IMR-90 (cell line): ENCODE measurements at regions not wholly inside any gene's neighbourhood (a gene's known extent, or its start where the extent isn't known, plus 50 kb on each side); places are given as distances from the start of the nearest gene placed in this dataset.

ENCODE experiments used
- ATAC-seq: fragments of 200-7000 bp; cut with Tn5 transposase; 2 replicates; pipeline ENCODE4 v1.9.1; 2020; ENCODE audit warnings: low read depth, mild to moderate bottlenecking, moderate library complexity
- BruUV-seq: library from RNA; stranded (reverse); fragments of 400-500 nt; replicated peaks from 2 replicates; lab custom pipeline; 2021; lab: Mats Ljungman, UMichigan
- CTCF ChIA-PET: fragments of 300-600 bp; formaldehyde crosslinking; extraction: SDS; loops from one replicate; lab custom pipeline; 2021; ENCODE audit warnings: antibody characterized with exemption; lab: Yijun Ruan, JAX
- POLR2A ChIA-PET: fragments of 300-600 bp; sonication (Branson Sonifier 250); formaldehyde crosslinking; loops from one replicate; lab custom pipeline; 2022; ENCODE audit warnings: antibody characterized with exemption; ENCODE audit not compliant: unreplicated experiment; lab: Charles Lee
- DNase-seq: peaks from one replicate; pipeline ENCODE4 v3.0.0; 2013
- H2AFZ ChIP-seq: replicated peaks from 2 replicates; pipeline ENCODE3; 2013; ENCODE audit warnings: low read length, mild to moderate bottlenecking; ENCODE audit not compliant: poor library complexity
- H2AK5ac ChIP-seq: 2 replicates; pipeline ENCODE4 v1.6.1; 2013; ENCODE audit warnings: low read depth, low read length, inconsistent platforms
- H2AK9ac ChIP-seq: replicated peaks from 2 replicates; pipeline ENCODE3; 2013; ENCODE audit warnings: mild to moderate bottlenecking, low read depth, low read length, moderate library complexity; ENCODE audit not compliant: poor library complexity
- H2BK120ac ChIP-seq: 2 replicates; pipeline ENCODE4 v1.6.1; 2013; ENCODE audit warnings: low read depth, low read length, inconsistent platforms
- H2BK15ac ChIP-seq: 3 replicates; pipeline ENCODE4 v1.6.1; 2013; ENCODE audit warnings: low read depth, low read length, inconsistent platforms
- H2BK20ac ChIP-seq: 2 replicates; pipeline ENCODE4 v1.6.1; 2013; ENCODE audit warnings: low read depth, mild to moderate bottlenecking, inconsistent platforms, low read length, moderate library complexity
- H2BK5ac ChIP-seq: 2 replicates; pipeline ENCODE4 v1.6.1; 2013; ENCODE audit warnings: mild to moderate bottlenecking, low read depth, low read length, inconsistent platforms; ENCODE audit not compliant: poor library complexity, severe bottlenecking
- H3K14ac ChIP-seq: replicated peaks from 2 replicates; pipeline ENCODE4 v1.6.1; 2013; ENCODE audit warnings: low read depth, low read length, inconsistent platforms
- H3K18ac ChIP-seq: 2 replicates; pipeline ENCODE4 v1.6.1; 2013; ENCODE audit warnings: low read depth, low read length, control low read depth
- H3K23ac ChIP-seq: 2 replicates; pipeline ENCODE4 v1.6.1; 2013; ENCODE audit warnings: low read depth, low read length, inconsistent platforms
- H3K27ac ChIP-seq: 2 replicates; pipeline ENCODE4 v1.5.1; 2013; ENCODE audit warnings: mild to moderate bottlenecking, control low read depth, low read length; ENCODE audit not compliant: insufficient read depth
- H3K27me3 ChIP-seq: 2 replicates; pipeline ENCODE4 v1.6.1; 2013; ENCODE audit warnings: low read length; ENCODE audit not compliant: control insufficient read depth, insufficient read depth
- H3K36me3 ChIP-seq: 2 replicates; pipeline ENCODE4 v1.6.1; 2013; ENCODE audit warnings: low read length, mixed read lengths; ENCODE audit not compliant: control insufficient read depth, insufficient read depth
- H3K4ac ChIP-seq: 2 replicates; pipeline ENCODE4 v1.6.1; 2013; ENCODE audit warnings: low read depth, low read length, inconsistent platforms
- H3K4me1 ChIP-seq: 2 replicates; pipeline ENCODE4 v1.6.1; 2013; ENCODE audit warnings: low read length, mixed read lengths; ENCODE audit not compliant: control insufficient read depth, insufficient read depth
- H3K4me2 ChIP-seq: 2 replicates; pipeline ENCODE4 v1.6.1; 2013; ENCODE audit warnings: low read depth, mild to moderate bottlenecking, control low read depth, low read length, moderate library complexity
- H3K4me3 ChIP-seq: 2 replicates; pipeline ENCODE4 v1.5.1; 2013; ENCODE audit warnings: low read depth, mild to moderate bottlenecking, control low read depth, low read length, moderate library complexity; ENCODE audit not compliant: insufficient read depth
- H3K56ac ChIP-seq: 2 replicates; pipeline ENCODE4 v1.6.1; 2013; ENCODE audit warnings: low read length, inconsistent platforms; ENCODE audit not compliant: insufficient read depth; ENCODE audit errors: extremely low read depth
- H3K79me1 ChIP-seq, 2 experiments: 2 replicates each; pipeline ENCODE4 v1.6.1; 2013; ENCODE audit warnings: low read length in 2 of 2, inconsistent platforms in 1 of 2, low read depth in 1 of 2
- H3K9ac ChIP-seq: 2 replicates; pipeline ENCODE4 v1.6.1; 2013; ENCODE audit warnings: low read depth, low read length, control low read depth
- H3K9me1 ChIP-seq: 2 replicates; pipeline ENCODE4 v1.6.1; 2013; ENCODE audit warnings: low read length, inconsistent platforms; ENCODE audit not compliant: insufficient read depth
- H3K9me3 ChIP-seq: 2 replicates; pipeline ENCODE4 v1.6.1; 2013; ENCODE audit warnings: low read length; ENCODE audit not compliant: control insufficient read depth, insufficient read depth
- H4K20me1 ChIP-seq: 2 replicates; pipeline ENCODE4 v1.6.1; 2013; ENCODE audit warnings: low read length, inconsistent platforms; ENCODE audit not compliant: insufficient read depth
- H4K5ac ChIP-seq: 2 replicates; pipeline ENCODE4 v1.6.1; 2013; ENCODE audit warnings: mild to moderate bottlenecking, low read depth, low read length, control low read depth
- H4K8ac ChIP-seq, 2 experiments: 2 replicates each; pipeline ENCODE4 v1.6.1; 2013; ENCODE audit warnings: low read depth in 2 of 2, low read length in 2 of 2, control low read depth in 1 of 2, inconsistent platforms in 1 of 2
- H4K91ac ChIP-seq: 2 replicates; pipeline ENCODE4 v1.6.1; 2013; ENCODE audit warnings: low read depth, low read length, inconsistent platforms; ENCODE audit not compliant: insufficient read depth
- CTCF ChIP-seq: conservative IDR thresholded peaks from 2 replicates; pipeline ENCODE4 v1.5.1; 2012; ENCODE audit warnings: mild to moderate bottlenecking, low read depth, low read length, improper control_type of control experiment
- ELK1 ChIP-seq: fragments of 150-350 bp; IDR thresholded peaks from 2 replicates; pipeline ENCODE4 v1.6.1; 2016; ENCODE audit warnings: low read depth, mild to moderate bottlenecking, low read length, moderate library complexity, borderline replicate concordance
- FOS ChIP-seq: fragments of 150-350 bp; IDR thresholded peaks from 2 replicates; pipeline ENCODE4 v1.6.1; 2016; ENCODE audit warnings: low read depth, low read length
- MAFK ChIP-seq: IDR thresholded peaks from 2 replicates; pipeline ENCODE4 v1.6.1; 2012; ENCODE audit warnings: low read depth, low read length, improper control_type of control experiment
- MAZ ChIP-seq: IDR thresholded peaks from 2 replicates; pipeline ENCODE4 v1.6.1; 2012; ENCODE audit warnings: low read depth, mild to moderate bottlenecking, low read length, improper control_type of control experiment, moderate library complexity, borderline replicate concordance
- MXI1 ChIP-seq: IDR thresholded peaks from 2 replicates; pipeline ENCODE4 v1.6.1; 2012; ENCODE audit warnings: low read depth, mild to moderate bottlenecking, low read length, moderate library complexity, borderline replicate concordance
- RFX5 ChIP-seq: IDR thresholded peaks from 2 replicates; pipeline ENCODE4 v1.8.0; 2012; ENCODE audit warnings: low read depth, mild to moderate bottlenecking, low read length, moderate library complexity
- SMC3 ChIP-seq: fragments of 150-350 bp; IDR thresholded peaks from 2 replicates; pipeline ENCODE4 v1.6.1; 2016; ENCODE audit warnings: low read depth, mild to moderate bottlenecking, antibody characterized with exemption, low read length, moderate library complexity
- WGBS, 2 experiments: methylation state at CpG; one replicate each; pipeline versions ENCODE4 v1.1.5 to v1.1.7; 2013; ENCODE audit warnings: missing lambda C conversion rate in 2 of 2; ENCODE audit not compliant: insufficient read length in 1 of 2; ENCODE audit errors: extremely low coverage in 2 of 2; 5-methylcytosine and 5-hydroxymethylcytosine counted together
- dilution Hi-C: fragments of 300-500 bp; cut with HindIII; formaldehyde crosslinking; loops from one replicate; pipeline ENCODE4 v1.14.3; 2018; ENCODE audit warnings: low sequenced_read_pairs; ENCODE audit not compliant: unreplicated experiment
- in situ Hi-C: fragments of 300-500 bp; cut with MboI; formaldehyde crosslinking; loops from 3 replicates; pipeline ENCODE4 v1.14.3; 2019; ENCODE audit warnings: low sequenced_read_pairs, inconsistent platforms, mixed read lengths
- intact Hi-C: fragments of 100-400 bp; cut with micrococcal nuclease; formaldehyde crosslinking; loops from 2 replicates; pipeline ENCODE4 v1.10.0; 2022
- TF ChIP-seq, protein P1 (sequence below): fragments of 150-350 bp; IDR thresholded peaks from 2 replicates; pipeline ENCODE4 v1.6.1; 2017; ENCODE audit warnings: mild to moderate bottlenecking, antibody characterized with exemption, low read length, low read depth

DNA sequence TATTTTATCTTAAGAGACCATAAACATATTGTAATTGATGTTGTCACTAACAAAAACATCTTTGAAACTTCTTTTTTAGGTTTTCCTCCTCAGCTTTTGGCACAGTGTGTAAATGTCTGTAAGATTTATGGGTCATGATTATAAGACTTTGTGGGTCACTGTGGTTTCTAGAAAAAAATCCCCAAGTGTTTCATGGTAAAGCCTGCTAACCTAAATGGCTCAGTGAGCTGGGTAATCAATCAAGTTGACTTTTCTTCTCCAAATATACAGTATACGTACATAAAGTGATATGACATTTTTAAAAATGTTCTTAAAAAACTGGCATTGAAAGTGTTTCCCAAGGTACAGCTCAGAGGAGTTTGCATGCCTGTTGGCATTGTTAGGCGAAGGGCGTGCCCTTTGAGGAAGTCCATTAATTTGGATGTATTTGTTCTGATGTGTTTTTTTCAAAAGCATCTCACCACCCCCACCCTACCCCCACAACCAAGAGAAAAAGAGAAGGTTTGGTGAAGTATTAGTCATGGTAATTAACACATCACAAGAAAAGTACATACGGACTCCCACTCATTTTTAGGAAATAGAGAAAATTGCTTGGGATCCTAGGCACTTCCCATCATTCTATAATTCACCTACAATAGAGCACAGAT, 385.4 kb upstream of the LRRC3B start:
- dilution Hi-C loops = no loop called here
- H3K4me3 ChIP-seq = no peak overlapping the region
- in situ Hi-C loops = no loop called here
- no peaks in the 10 kb centered on the region for H4K20me1 ChIP-seq
- intact Hi-C loops = no loop called here
- no peak overlapping the region for H2AK9ac ChIP-seq
- H2AFZ ChIP-seq = no peak overlapping the region
- no peaks in the 10 kb centered on the region for H3K79me1 ChIP-seq
- WGBS, 2 experiments = no CpG with 5 or more reads among the region's 4 CpGs
- H3K18ac ChIP-seq = no peak overlapping the region
- no peak overlapping the region for H4K91ac ChIP-seq
- no peak overlapping the region for H2BK5ac ChIP-seq
- H2BK120ac ChIP-seq = no peak overlapping the region
- no peak overlapping the region for H2BK20ac ChIP-seq
- ATAC-seq (no peak), DNase-seq (no peak)
- no peak overlapping the region for H3K9ac ChIP-seq
- H4K8ac ChIP-seq = no peak overlapping the region
- H3K56ac ChIP-seq = no peak overlapping the region
- no peak overlapping the region for H4K5ac ChIP-seq
- H2AK5ac ChIP-seq = no peak overlapping the region
- no peaks in the 10 kb centered on the region for H3K36me3 ChIP-seq
- no peak overlapping the region for H2BK15ac ChIP-seq
- H3K23ac ChIP-seq = no peak overlapping the region
- 0 out of 2 replicates have a peak, but pooled peaks cover 2% of the 10 kb centered on the region for H3K9me3 ChIP-seq
- no peaks in the 10 kb centered on the region for H3K9me1 ChIP-seq
- no peak overlapping the region for H3K4ac ChIP-seq
- BruUV-seq = no TSS peak
- no peak for TF ChIP-seq FOS
- no peak for TF ChIP-seq MXI1
- no peak for TF ChIP-seq MAFK
- TF ChIP-seq SMC3 = no peak
- TF ChIP-seq, protein P1, sequence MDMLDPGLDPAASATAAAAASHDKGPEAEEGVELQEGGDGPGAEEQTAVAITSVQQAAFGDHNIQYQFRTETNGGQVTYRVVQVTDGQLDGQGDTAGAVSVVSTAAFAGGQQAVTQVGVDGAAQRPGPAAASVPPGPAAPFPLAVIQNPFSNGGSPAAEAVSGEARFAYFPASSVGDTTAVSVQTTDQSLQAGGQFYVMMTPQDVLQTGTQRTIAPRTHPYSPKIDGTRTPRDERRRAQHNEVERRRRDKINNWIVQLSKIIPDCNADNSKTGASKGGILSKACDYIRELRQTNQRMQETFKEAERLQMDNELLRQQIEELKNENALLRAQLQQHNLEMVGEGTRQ = no peak
- TF ChIP-seq ELK1 = no peak
- no peak for TF ChIP-seq RFX5
- TF ChIP-seq CTCF = no peak
- TF ChIP-seq MAZ = no peak
- H3K27me3 ChIP-seq = no peaks in the 10 kb centered on the region
- ChIA-PET POLR2A (no interaction called here), CTCF (no interaction called here)
- H3K4me2 ChIP-seq = no peak overlapping the region
- no peaks in the 10 kb centered on the region for H3K4me1 ChIP-seq
- no peak overlapping the region for H3K27ac ChIP-seq
- no peak overlapping the region for H3K14ac ChIP-seq
